Erythroblast (primary cell): ENCODE measurements at regions not wholly inside any gene's neighbourhood (a gene's known extent, or its start where the extent isn't known, plus 50 kb on each side); places are given as distances from the start of the nearest gene placed in this dataset.

Source experiments
- DNase-seq, 2 experiments: peaks; one replicate each; lab custom pipeline; 2025; lab: John Stamatoyannopoulos, UW
- GATA1 ChIP-seq: IDR thresholded peaks from 2 replicates; pipeline ENCODE4 v1.6.1; 2011; ENCODE audit warnings: low read depth, mild to moderate bottlenecking, control low read depth, low read length, moderate library complexity
- POLR2A ChIP-seq: IDR thresholded peaks from 2 replicates; pipeline ENCODE4 v1.6.1; 2011; ENCODE audit warnings: mild to moderate bottlenecking, low read length

DNA sequence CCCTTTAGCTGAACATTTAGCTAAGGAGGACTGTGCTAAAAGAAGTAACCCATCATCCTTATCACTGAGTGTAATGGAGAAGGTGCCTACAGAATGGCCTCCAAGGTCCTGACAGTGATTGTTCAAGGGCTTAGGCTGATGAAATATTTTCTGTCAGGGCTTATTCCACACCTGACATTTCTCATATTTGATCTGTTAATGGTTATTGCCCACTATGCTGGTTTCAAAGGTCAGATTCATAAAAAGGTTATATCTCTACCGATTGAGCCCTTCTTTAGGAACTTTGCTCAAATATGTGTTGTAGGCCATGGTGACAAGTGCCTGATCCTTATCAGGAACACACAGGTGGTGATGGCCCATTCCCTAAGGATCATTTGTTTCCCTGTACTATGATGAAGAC lies 766.4 kb upstream of the ADGRL2 start:
- DNase-seq, result no peak
- no peak for TF ChIP-seq GATA1
- TF ChIP-seq POLR2A, result no peak

DNA sequence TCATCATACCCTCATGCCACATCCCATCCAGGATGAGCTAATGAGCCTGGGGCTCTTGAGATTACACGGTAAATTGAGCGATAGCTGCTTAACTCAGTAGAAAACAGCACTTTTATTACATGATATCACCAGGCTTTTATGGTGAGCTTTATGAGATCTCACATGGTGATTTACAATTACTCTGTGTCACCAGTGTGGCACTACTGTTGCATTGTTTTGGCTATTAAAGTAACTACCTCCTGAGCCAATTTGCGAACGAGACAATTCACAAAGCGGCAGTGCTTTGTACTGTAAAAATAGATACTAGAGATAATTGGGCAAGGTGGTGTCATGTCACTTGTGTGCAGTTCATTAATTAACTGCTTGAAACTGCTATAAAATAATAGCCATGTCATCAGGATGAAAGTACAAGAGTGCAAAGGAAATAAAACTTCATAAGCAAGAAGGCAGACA lies 767.7 kb upstream of the ADGRL2 start:
- no peak for TF ChIP-seq GATA1
- TF ChIP-seq POLR2A, result no peak
- no peak for DNase-seq

DNA sequence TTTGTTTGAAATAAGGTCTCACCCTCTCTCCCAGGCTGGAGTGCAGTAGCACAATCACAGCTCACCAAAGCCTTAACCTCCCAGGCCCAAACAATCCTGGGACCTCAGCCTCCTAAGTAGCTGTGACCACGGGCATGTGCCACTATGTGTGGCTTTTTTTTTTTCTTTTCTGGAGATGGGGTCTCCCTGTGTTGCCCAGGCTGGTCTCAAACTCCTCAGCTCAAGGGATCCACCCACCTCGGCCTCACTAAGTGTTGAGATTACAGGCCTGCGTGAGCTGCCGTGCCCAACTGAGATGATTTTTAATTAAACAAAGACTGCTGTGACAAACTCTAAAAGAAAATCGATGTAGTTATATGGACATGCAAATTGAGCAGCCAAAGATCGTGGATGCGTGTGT lies 768.4 kb upstream of the ADGRL2 start:
- no peak for DNase-seq
- no peak for TF ChIP-seq GATA1
- no peak for TF ChIP-seq POLR2A

DNA sequence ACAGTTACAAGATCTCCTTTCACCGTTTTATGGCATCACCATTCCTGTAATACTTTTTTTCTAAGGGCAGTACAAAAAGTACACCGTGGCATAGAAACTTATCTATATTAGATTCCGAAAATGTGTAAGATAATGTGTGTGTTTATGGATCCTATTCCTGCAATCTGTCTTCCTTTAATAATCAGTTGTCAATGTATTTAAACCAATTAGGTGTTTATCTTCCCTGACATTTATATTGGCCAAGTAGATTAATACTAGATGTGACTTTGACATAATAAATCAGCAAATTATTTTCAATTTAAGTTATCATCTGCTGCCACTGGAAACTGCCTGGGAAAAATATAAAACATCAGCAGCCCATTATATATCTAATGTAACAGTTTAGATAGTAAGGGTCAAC lies 770.3 kb upstream of the ADGRL2 start:
- no peak for TF ChIP-seq POLR2A
- TF ChIP-seq GATA1, result no peak
- no peak for DNase-seq

DNA sequence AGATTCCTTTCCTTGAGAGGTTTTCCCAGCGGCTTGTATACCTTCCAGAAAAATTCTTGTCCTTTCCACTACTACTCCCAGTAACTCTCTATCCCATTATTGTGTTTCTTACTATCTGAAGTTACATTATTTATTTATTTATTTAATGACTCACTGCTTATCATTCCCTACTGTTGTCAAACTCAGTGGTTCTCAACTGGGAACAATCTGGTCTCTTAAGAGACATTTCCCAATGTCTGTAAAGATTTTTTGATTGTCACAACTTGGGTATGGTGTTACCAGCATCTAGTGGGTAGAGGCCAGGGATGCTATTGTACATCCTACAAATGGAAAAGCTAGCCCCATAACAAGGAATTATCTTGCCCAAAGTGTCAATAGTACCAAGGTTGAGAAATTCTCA lies 771.5 kb upstream of the ADGRL2 start:
- TF ChIP-seq GATA1 (no peak), POLR2A (no peak)
- no peak for DNase-seq

DNA sequence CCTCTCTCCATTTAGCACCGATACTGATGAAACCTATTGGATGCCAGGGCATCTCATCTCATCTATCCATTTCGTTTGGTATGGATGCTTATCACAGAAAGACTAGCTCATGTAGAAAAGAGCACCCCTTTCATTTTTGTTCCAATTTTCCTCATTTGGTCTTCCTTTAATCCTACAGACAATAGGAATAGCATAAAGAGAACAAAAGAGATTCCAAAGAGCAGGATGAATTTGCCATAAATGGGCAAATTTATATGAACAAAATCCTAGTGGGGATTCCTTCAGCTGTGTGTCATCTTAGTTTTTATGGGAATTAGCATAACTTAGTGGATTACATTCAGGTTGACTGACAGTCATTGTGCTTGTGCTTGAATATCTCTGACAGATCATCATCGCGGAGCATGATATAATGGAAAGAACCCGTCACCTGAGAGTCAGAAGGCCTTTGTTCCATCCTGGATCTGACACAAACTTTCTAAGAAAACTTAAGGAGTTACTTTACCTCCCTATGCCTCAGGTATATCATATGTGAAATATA lies 777.5 kb upstream of the ADGRL2 start:
- TF ChIP-seq POLR2A, result no peak
- no peak for TF ChIP-seq GATA1
- no peak for DNase-seq

DNA sequence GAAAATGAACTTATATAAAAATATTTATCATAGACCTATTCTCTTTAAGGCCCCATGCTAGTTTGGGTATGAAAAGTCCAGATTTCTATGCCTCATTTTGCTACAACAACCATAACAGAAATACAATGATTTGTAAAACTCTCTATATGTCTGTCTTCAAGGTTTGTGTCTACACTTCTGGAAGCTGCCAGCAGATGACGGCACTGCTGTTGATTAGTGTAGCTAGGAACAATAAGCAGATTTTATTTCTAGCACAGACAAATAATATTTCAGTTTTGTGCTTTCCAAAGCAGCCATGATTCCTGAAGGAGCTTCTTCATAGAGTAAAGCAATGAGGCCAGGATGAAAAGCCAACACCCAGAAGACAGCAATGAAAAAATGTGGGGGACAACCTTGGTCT lies 779.6 kb upstream of the ADGRL2 start:
- DNase-seq, result no peak
- TF ChIP-seq POLR2A, result no peak
- no peak for TF ChIP-seq GATA1

DNA sequence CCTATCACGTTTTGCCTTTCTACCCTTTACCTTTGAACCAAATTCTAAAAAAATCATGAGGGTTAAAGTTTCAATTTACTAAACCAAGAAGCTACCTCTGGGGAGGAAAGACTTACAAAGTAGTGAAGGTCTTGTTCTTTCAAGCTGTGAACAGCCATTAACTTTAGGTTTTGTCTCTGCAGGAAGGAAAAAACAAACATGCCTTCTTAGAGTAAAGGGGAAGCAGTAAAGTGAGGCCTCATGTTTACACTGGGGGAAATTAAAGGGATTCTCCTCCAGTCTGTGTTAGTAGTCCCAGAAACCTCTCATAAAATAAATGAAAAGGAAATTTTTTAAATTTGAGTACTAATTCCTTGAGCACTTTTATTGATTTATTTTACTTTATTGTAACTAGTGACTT lies 780.2 kb upstream of the ADGRL2 start:
- no peak for DNase-seq
- no peak for TF ChIP-seq POLR2A
- TF ChIP-seq GATA1, result no peak

DNA sequence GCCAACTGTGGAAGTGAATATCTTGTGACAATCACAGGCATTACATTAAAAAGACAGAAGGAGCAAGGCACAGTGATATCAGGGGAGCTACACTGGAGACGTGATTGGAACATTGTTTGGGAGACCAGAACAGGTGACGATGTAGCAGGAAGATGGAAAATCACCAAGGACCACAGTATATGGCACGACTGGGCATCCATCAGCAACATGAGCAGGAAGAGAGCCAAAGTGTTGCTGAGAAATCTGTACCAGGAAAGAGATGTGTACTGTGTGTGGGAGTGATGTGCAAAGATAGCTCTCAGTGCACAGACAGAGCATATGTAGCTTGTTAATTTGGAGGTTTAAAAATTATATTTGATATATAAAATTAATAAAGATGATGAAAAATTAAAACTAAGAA lies 790.6 kb upstream of the ADGRL2 start:
- TF ChIP-seq GATA1, result no peak
- no peak for TF ChIP-seq POLR2A
- DNase-seq, result no peak

DNA sequence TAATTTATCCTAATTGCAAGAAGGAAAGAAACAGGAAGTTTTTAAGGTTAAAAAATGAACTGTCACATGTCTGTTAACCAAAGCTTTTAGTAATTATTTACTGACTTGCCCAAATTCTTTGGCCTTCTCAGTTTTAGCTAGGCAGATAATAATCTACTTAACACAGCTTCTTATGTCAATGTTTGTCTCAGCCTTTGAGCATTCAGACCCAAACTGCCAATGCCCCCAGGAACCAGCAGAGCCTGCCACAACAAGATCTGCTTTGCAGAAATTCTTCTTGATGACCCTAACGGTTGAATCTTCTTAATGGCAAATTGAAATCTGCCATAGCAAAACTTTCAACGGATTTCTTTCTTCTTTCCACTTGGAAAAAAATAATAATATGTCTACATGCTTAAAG lies 792.4 kb upstream of the ADGRL2 start:
- DNase-seq, result no peak
- TF ChIP-seq POLR2A (no peak), GATA1 (no peak)

DNA sequence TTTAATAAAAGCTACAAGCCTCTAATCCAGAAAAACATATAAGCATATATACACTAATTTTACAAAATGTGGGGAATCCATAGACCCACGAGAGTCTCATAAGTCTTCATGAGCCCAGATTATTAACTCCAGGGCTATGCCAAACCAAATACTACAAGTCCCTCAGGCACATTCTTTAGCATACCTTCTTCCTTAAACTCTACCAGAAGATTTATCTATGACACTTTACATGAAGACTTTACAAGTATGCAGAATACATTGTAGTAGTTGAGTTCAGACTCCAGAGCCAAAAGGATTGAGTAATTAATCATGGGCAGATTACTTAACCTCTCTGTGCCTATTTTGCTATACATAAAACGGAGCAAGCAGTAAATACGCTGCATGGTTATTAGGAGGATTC lies 793.7 kb upstream of the ADGRL2 start:
- no peak for DNase-seq
- TF ChIP-seq POLR2A, result no peak
- TF ChIP-seq GATA1, result no peak

DNA sequence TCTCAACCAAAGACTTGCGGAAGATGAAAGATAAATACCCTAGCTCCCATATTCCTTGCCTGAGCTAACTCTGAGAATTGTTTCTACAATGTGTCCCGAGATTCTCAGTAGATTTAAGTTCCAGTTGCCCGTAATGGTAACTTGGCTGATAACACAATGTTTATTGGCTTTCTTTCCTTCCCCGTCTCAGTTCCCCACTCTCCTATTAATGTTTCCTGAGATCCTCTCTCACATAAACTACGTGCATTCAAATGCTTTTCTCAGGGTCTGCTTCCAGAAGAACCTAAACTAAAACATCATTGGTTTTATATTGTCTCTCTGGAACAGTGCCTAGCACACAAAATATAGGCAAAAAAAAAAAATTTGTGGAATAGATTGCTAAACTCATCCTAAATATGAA lies 794.2 kb upstream of the ADGRL2 start:
- no peak for TF ChIP-seq POLR2A
- no peak for TF ChIP-seq GATA1
- no peak for DNase-seq

DNA sequence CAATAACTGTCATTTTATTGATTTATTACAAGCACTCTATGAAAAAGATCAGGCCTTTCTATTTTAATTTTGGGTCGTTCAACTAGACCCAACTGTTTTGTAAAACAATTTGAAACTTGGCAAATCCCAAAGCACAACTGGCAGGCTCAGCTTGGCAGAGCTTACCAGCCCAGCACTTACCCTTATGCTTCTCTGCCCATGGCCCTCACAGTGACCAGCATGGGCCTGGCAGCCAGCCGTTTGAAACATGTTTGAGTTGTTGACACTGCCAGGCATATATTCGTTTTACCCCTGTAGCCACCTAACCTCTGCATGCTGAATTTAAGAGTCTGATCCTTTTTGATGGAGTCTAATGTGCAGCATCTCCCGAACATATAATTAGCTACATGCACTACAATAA lies 796.7 kb upstream of the ADGRL2 start:
- DNase-seq, result no peak
- no peak for TF ChIP-seq POLR2A
- no peak for TF ChIP-seq GATA1

DNA sequence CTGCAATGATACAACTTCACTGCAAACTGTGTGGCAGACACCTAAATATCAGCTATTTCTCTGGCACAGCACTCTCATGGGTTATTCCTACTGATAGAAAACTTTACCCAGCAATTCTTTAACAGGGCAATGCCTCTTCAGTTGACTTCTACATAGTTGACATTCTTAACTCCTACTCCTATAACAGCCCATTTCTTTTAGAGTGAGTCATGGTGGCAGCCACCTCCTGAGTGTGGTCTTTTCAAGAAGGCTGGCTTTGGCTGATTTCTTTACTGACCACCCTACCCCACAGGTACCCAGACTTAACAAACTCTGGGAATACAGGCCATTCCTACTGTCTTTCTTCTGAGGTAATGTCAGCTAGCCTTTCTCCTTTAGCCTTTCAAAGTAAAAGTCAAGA lies 805.8 kb upstream of the ADGRL2 start:
- no peak for DNase-seq
- TF ChIP-seq GATA1 (no peak), POLR2A (no peak)

DNA sequence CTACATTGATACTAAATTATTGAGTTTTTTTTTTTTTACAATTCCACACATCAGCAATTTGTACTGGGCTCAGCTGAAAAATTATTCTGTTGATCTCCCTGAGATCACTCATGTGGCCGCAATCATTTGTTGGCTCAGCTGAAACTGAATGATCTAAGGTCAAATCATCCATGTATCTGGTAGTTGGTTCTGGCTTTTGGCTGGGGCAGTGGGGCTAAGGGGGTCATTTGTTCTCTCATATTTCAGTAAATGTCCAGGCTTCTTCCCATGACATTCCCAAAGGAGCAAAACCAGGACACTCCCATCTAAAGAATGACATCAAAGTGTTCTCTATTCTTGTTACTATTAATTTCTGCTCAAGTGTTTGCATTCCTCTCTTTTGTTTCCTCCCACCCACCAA lies 806.7 kb upstream of the ADGRL2 start:
- TF ChIP-seq GATA1 (no peak), POLR2A (no peak)
- DNase-seq, result no peak
